Endothelial cell of umbilical vein (primary cell): ENCODE measurements at regions not wholly inside any gene's neighbourhood (a gene's known extent, or its start where the extent isn't known, plus 50 kb on each side); places are given as distances from the start of the nearest gene placed in this dataset.

Source experiments
- CTCF ChIP-seq, 2 donors: IDR thresholded peaks; 1 replicate in 1 of 2; 2 replicates in 1 of 2; pipeline ENCODE4 v1.5.1; 2011; ENCODE audit warnings: low read length in 2 of 2, mild to moderate bottlenecking in 2 of 2, moderate library complexity in 2 of 2, control low read depth in 1 of 2, inconsistent platforms in 1 of 2, low read depth in 1 of 2; ENCODE audit not compliant: insufficient read depth in 1 of 2; ENCODE audit errors: extremely low read depth in 1 of 2
- EZH2 ChIP-seq: IDR thresholded peaks from 2 replicates; pipeline ENCODE4 v1.6.1; 2012; ENCODE audit warnings: borderline replicate concordance, low read depth, mild to moderate bottlenecking, moderate library complexity, low read length, inconsistent platforms; ENCODE audit not compliant: severe bottlenecking
- FOS ChIP-seq: IDR thresholded peaks from 2 replicates; pipeline ENCODE4 v1.6.1; 2011; ENCODE audit warnings: mild to moderate bottlenecking, low read length, moderate library complexity, borderline replicate concordance; ENCODE audit not compliant: insufficient read depth
- GATA2 ChIP-seq: IDR thresholded peaks from 2 replicates; pipeline ENCODE4 v1.7.0; 2011; ENCODE audit warnings: low read depth, mild to moderate bottlenecking, moderate library complexity, mixed read lengths, low read length; ENCODE audit not compliant: insufficient read length, insufficient read depth
- POLR2A ChIP-seq: IDR thresholded peaks from 2 replicates; pipeline ENCODE4 v1.6.1; 2012; ENCODE audit warnings: low read depth, mild to moderate bottlenecking, control low read depth, low read length
- POLR2AphosphoS5 ChIP-seq: IDR thresholded peaks from 2 replicates; pipeline ENCODE4 v1.6.1; 2012; ENCODE audit warnings: low read depth, mild to moderate bottlenecking, control low read depth, low read length, moderate library complexity; ENCODE audit not compliant: insufficient read depth

GRCh38 chr5:12730354-12730753 lies 826.1 kb upstream of the CTNND2 start:
- TF ChIP-seq CTCF (IDR thresholded peaks at IDR 0.05; ENCODE audit: extremely low read depth in 1 of 2, insufficient read depth in 1 of 2, low read depth in 1 of 2, low read length in 2 of 2) (no peak), POLR2A (no peak), EZH2 (no peak), POLR2AphosphoS5 (no peak), FOS (no peak), GATA2 (no peak)
